ENCODE measurements at regions not wholly inside any gene's neighbourhood (a gene's known extent, or its start where the extent isn't known, plus 50 kb on each side); places are given as distances from the start of the nearest gene placed in this dataset.

DNA sequence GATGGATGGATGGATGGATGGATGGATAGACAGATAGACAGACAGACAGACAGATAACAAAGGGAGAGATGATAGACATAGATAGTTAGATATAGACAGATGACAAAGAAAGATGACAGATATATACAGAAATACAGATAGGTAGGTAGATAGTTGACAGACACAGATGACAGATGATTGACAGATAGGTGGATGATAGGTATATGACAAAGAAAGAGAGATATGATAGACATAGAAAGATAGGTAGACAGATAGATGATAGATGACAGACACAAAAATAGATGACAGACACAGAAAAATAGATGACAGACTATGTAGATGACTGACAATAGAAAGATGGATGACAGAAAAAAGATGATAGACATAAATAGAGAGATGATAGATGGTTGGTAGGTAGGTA, 200.0 kb upstream of the TAS2R1 start:
- Histone ChIP-seq H3K27me3 (ENCODE audit: control insufficient read depth, extremely low read depth, insufficient read depth, low read length) (no peaks in the 10 kb centered on the region), H3K36me3 (ENCODE audit: control insufficient read depth in 2 of 2, extremely low read depth in 1 of 2, insufficient read depth in 2 of 2, low read length in 2 of 2) (no peaks in the 10 kb centered on the region), H3K79me2 (ENCODE audit: control insufficient read depth, insufficient read depth, low read length) (no peaks in the 10 kb centered on the region), H2AFZ (ENCODE audit: control insufficient read depth, low read length) (no peak overlapping the region), H3K4me2 (ENCODE audit: control insufficient read depth, extremely low read depth, insufficient read depth, low read depth, low read length) (no peak overlapping the region), H3K9ac (ENCODE audit: control insufficient read depth, extremely low read depth, insufficient read depth, low read length) (no peak overlapping the region), H3K9me3 (ENCODE audit: control insufficient read depth, low read depth, low read length) (no peaks in the 10 kb centered on the region), H3K9me1 (ENCODE audit: control insufficient read depth, extremely low read depth, insufficient read depth, low read length) (no peaks in the 10 kb centered on the region), H4K20me1 (ENCODE audit: control insufficient read depth, extremely low read depth, insufficient read depth, low read length) (no peaks in the 10 kb centered on the region), H3K27ac (ENCODE audit: control insufficient read depth, insufficient read depth, low read length) (no peak overlapping the region), H3K4me3 (ENCODE audit: control insufficient read depth in 2 of 3, extremely low read depth in 1 of 3, insufficient read depth in 2 of 3, low read depth in 1 of 3, low read length in 3 of 3) (no peak overlapping the region), H3K4me1 (ENCODE audit: control insufficient read depth, extremely low read depth, insufficient read depth, low read length) (no peaks in the 10 kb centered on the region)
- TF ChIP-seq, protein P1, sequence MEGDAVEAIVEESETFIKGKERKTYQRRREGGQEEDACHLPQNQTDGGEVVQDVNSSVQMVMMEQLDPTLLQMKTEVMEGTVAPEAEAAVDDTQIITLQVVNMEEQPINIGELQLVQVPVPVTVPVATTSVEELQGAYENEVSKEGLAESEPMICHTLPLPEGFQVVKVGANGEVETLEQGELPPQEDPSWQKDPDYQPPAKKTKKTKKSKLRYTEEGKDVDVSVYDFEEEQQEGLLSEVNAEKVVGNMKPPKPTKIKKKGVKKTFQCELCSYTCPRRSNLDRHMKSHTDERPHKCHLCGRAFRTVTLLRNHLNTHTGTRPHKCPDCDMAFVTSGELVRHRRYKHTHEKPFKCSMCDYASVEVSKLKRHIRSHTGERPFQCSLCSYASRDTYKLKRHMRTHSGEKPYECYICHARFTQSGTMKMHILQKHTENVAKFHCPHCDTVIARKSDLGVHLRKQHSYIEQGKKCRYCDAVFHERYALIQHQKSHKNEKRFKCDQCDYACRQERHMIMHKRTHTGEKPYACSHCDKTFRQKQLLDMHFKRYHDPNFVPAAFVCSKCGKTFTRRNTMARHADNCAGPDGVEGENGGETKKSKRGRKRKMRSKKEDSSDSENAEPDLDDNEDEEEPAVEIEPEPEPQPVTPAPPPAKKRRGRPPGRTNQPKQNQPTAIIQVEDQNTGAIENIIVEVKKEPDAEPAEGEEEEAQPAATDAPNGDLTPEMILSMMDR (optimal IDR thresholded peaks at IDR 0.05 in 1 of 3, IDR thresholded peaks at IDR 0.05 in 1 of 3, conservative IDR thresholded peaks at IDR 0.05 in 1 of 3; ENCODE audit: extremely low read depth in 1 of 3, insufficient read depth in 2 of 3, low read length in 3 of 3) = no peak
- no peak for TF ChIP-seq EZH2 (IDR thresholded peaks at IDR 0.05; ENCODE audit: low read length)
- no peak for DNase-seq (ENCODE audit: low read depth, low spot score)
- FAIRE-seq = no peak
- dilution Hi-C loops (cut with MboI; ENCODE audit: extremely low pct_ligation_motif_present, low sequenced_read_pairs) = no loop called here

DNA sequence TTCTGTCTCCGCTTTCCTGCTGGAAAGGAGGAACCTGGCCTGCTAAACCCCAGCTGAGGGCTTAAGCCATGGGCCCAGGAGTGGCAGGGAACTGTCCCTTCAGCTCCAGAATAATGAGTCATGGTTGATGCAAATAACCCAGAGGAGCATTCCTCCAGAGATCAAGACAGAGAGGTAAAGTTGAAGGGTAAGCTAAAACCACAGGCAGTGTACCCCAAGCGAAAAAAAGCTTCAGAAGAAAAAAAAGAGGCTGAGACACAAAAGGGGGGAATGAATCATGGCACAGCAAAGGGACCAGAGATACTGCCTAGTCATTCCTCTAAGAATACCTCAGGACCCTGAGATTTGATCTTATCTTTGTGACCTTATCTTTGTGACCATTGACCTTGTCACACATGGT, 199.5 kb upstream of the TAS2R1 start:
- no peaks in the 10 kb centered on the region for H4K20me1 ChIP-seq (ENCODE audit: control insufficient read depth, extremely low read depth, insufficient read depth, low read length)
- no peaks in the 10 kb centered on the region for H3K4me1 ChIP-seq (ENCODE audit: control insufficient read depth, extremely low read depth, insufficient read depth, low read length)
- H3K36me3 ChIP-seq (ENCODE audit: control insufficient read depth in 2 of 2, extremely low read depth in 1 of 2, insufficient read depth in 2 of 2, low read length in 2 of 2) = no peaks in the 10 kb centered on the region
- H3K9me3 ChIP-seq (ENCODE audit: control insufficient read depth, low read depth, low read length) = no peaks in the 10 kb centered on the region
- DNase-seq (ENCODE audit: low read depth, low spot score) (no peak), FAIRE-seq (no peak)
- no peaks in the 10 kb centered on the region for H3K9me1 ChIP-seq (ENCODE audit: control insufficient read depth, extremely low read depth, insufficient read depth, low read length)
- no peak overlapping the region for H3K4me3 ChIP-seq (ENCODE audit: control insufficient read depth in 2 of 3, extremely low read depth in 1 of 3, insufficient read depth in 2 of 3, low read depth in 1 of 3, low read length in 3 of 3)
- no peak overlapping the region for H2AFZ ChIP-seq (ENCODE audit: control insufficient read depth, low read length)
- no peak for TF ChIP-seq EZH2 (IDR thresholded peaks at IDR 0.05; ENCODE audit: low read length)
- TF ChIP-seq, protein P1 (optimal IDR thresholded peaks at IDR 0.05 in 1 of 3, IDR thresholded peaks at IDR 0.05 in 1 of 3, conservative IDR thresholded peaks at IDR 0.05 in 1 of 3; ENCODE audit: extremely low read depth in 1 of 3, insufficient read depth in 2 of 3, low read length in 3 of 3) = no peak
- H3K79me2 ChIP-seq (ENCODE audit: control insufficient read depth, insufficient read depth, low read length) = no peaks in the 10 kb centered on the region
- H3K4me2 ChIP-seq (ENCODE audit: control insufficient read depth, extremely low read depth, insufficient read depth, low read depth, low read length) = no peak overlapping the region
- no peak overlapping the region for H3K9ac ChIP-seq (ENCODE audit: control insufficient read depth, extremely low read depth, insufficient read depth, low read length)
- dilution Hi-C loops (cut with MboI; ENCODE audit: extremely low pct_ligation_motif_present, low sequenced_read_pairs) = no loop called here
- H3K27me3 ChIP-seq (ENCODE audit: control insufficient read depth, extremely low read depth, insufficient read depth, low read length) = no peaks in the 10 kb centered on the region
- H3K27ac ChIP-seq (ENCODE audit: control insufficient read depth, insufficient read depth, low read length) = no peak overlapping the region
